Hematopoietic multipotent progenitor cell treated with erythropoietin and hydrocortisone succinate and interleukin-3 and kit ligand, for 4 days (in vitro differentiated cells): ENCODE measurements at regions not wholly inside any gene's neighbourhood (a gene's known extent, or its start where the extent isn't known, plus 50 kb on each side); places are given as distances from the start of the nearest gene placed in this dataset.
"Not testable (repeated sequence)": the region's sequence is repeated elsewhere in the genome, so short reads cannot be mapped to it uniquely, and the experiment has no call there.

Experiments
- DNase-seq: peaks from one replicate; pipeline ENCODE4 v3.0.0-alpha.2; 2015

- no peak for DNase-seq
Observed at GRCh38 chr2:40043641-40044040, 264.6 kb upstream of the THUMPD2 start.

DNA sequence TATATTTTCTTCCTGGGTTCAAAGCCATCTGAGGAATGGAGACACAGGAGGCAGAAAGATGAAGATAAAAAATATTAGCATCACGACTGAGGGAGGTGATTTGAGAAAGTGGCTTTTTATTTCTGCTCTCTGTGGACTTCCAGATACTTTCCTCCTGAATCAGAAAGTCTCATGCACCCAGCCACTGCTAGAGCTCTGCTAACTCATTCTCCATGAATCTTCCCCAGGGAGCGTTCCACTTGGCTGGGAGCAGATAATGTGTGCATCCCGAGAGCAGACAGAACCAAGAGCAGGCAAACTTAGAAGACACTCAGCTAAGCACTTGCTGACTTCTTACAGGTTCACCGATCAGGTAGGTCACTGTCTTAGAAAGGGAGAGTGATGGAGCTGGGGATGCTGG lies 264.1 kb upstream of the THUMPD2 start:
- no peak for DNase-seq

GRCh38 chr2:40041422-40042382 lies 262.6 kb upstream of the THUMPD2 start:
- DNase-seq, result peak; percentile 17

DNA sequence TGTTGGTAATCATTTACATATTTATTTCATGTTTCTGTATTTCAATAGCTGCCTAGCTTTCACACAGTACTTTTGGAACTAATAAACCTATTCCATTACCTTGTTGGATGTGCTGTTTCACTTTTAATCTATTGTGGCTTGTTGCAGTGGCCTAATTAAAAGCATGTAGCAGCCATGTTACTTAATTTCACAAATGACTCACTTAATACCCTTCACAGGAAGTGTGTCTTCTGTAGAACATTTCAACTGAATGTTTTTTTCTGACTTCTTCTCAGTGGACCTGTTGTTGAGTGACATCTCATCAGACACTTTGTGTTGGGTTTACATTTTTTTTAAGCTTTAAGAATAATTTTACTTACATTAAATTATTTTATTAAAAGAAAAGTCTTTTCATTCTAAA lies 260.5 kb upstream of the THUMPD2 start:
- peak; percentile 26 for DNase-seq

DNA sequence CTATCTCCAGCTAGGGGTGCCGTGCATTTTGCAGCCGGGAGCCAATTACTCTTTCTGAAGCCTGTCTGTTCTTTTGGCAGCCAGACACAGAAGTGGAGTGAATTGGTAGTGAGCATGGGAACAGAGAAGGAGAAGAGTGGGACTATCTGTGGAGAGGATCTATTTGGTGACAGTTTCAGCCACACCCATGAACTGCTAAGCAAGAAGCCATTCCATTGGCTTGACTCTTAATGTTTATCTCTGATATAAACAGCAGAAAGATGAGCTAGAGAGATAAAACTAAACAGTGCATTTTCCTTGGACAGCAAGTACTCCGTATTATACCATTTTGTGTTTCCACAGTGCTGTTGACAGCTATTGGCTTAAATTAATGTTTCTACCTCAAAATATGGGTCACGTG lies 259.6 kb upstream of the THUMPD2 start:
- no peak for DNase-seq

GRCh38 chr2:40037303-40037702 lies 258.2 kb upstream of the THUMPD2 start:
- peak; percentile 69 for DNase-seq

DNA sequence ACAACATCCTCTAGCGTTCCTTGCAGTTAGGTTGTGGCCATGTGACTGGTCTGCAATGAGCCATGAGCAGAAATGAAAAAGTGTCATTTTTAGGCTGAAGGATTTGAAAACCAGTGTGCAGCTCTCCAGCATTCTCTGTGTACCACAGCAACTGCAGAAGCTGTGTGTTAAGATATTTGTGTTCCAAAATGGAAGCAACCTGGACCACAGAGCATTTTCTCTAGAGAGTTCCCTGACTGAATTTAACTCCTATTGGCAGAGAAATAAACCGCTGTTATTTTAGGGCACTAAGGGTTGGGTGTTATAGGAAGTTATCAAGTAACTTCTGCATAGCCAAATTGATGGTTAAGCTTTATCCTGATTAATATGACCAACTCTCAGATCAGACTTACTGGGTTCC lies 257.2 kb upstream of the THUMPD2 start:
- no peak for DNase-seq

- no peak for DNase-seq
Observed at GRCh38 chr2:40034801-40035200, 255.7 kb upstream of the THUMPD2 start.

GRCh38 chr2:40034198-40034597 lies 255.1 kb upstream of the THUMPD2 start:
- DNase-seq, result no peak

DNA sequence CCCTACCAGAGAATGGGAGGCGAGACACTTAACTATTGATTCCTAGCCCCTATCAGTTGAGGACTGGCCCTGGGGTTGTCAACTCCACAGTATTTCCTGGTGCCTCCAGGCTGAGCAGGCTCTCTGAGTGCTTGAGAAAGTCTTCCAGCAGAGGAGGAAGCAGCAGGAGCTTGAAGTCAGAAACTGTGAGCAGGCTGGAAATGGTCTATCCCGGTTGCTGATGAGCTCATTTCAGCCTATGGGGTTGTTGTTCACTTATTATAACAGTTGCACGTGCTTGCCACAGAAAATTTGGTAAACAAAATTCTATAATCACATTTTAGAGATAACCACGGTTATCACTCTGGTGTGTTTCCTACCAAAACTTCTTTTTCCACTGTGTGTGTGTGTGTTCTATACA lies 254.7 kb upstream of the THUMPD2 start:
- no peak for DNase-seq

GRCh38 chr2:40032650-40033319 lies 253.7 kb upstream of the THUMPD2 start:
- DNase-seq, result no peak

- no peak for DNase-seq
Observed at GRCh38 chr2:40030456-40030975, 251.5 kb upstream of the THUMPD2 start.

GRCh38 chr2:40028792-40029488 lies 249.9 kb upstream of the THUMPD2 start:
- DNase-seq, result no peak

GRCh38 chr2:40027968-40028367 lies 248.9 kb upstream of the THUMPD2 start:
- no peak for DNase-seq

DNA sequence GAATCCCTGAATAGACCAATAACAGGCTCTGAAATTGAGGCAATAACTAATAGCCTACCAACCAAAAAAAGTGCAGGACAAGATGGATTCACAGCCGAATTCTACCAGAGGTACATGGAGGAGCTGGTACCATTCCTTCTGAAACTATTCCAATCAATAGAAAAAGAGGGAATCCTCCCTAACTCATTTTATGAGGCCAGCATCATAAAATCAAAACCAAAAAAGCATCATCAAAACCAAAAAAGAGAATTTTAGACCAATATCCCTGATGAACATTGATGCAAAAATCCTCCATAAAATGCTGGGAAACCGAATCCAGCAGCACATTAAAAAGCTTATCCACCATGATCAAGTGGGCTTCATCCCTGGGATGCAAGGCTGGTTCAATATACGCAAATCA lies 246.2 kb upstream of the THUMPD2 start:
- DNase-seq, result peak; percentile 7

DNA sequence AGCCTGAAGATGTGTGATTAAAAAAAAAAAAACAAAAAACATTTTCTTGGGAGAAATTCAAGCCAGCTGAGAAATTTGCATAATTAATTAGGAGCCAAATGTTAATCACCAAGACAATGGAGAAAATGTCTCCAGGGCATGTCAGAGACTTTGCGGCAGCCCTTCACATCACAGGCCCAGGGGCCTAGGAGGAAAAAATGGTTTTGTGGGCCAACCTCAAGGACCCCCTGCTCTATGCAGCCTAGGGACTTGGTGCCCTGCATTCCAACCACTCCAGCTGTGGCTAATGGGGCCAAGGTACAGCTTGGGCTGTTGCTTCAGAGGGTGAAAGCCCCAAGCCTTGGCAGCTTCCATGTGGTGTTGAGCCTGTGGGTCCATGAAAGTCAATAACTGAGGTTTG lies 241.9 kb upstream of the THUMPD2 start:
- no peak for DNase-seq

DNA sequence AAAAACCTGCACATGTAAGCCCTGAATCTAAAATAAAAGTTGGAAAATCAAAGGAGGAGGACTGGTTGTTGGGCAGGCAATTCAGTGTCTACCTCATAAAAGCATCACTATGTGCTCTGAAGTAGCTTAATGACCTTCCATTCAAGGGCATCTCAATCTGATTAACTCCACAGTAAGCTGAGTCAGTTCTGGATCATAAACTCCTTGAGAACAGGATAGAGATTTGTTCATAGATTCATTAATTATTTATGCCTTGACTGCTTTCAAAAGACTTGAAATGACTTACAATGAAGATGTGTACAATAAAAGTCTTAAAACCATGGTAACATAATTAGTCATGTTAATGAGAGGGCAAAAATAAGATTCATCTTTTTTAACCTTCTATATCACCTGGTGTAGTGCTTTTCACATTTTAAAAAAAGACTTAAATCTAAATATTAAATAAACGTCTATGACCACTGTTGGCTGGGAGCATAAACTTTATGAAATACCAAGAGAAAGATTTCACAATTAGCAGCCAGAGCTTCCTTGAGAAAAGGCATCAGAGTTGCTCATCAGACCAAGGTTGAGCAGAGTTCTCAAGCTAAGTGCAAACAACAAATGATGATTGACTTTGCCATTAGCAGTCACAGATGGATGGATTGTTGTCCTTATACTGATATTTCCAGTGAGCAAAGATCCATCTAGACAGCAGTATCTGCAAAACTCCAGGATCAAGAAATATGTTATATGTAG lies 237.3 kb upstream of the THUMPD2 start:
- DNase-seq, result no peak

GRCh38 chr2:40013962-40014361 lies 234.9 kb upstream of the THUMPD2 start:
- not testable (repeated sequence) for DNase-seq

DNA sequence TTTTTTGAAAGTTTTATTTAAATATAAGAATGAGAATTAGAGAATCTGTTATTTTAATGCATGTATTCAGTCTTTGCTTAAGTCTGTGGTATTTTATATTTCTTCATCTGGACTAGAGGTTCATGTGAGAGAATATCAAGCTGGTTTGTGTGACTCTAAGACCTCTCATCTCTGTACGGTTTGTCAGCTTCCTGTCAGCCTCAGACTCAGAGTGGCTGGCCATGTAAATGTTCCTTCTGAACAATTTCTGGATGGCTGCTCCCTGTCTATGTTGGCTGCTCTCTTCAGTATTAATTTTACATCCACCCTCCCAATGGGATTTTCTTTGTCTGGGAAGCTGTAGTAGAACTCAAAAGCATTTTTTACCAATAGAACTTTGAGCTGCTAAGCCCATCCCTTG lies 225.3 kb upstream of the THUMPD2 start:
- DNase-seq, result no peak

DNA sequence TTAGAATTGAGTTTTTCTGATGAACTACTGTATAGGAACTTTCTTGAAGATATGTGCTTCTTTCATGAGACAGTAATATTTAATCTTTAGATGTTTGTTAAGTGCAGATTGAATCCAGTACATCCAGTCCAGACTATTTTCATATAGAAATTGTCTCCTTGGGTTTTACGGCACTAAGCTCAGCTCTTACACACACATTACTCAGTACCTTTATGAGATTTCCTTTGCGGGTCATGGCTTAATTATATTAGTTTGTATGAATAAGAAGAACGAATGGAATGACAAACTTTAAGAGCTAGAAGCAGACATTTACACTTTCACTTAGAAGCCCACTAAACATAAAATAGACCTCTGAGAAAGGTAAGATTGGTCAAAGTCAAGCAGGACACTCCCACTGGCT lies 223.3 kb upstream of the THUMPD2 start:
- DNase-seq, result no peak

DNA sequence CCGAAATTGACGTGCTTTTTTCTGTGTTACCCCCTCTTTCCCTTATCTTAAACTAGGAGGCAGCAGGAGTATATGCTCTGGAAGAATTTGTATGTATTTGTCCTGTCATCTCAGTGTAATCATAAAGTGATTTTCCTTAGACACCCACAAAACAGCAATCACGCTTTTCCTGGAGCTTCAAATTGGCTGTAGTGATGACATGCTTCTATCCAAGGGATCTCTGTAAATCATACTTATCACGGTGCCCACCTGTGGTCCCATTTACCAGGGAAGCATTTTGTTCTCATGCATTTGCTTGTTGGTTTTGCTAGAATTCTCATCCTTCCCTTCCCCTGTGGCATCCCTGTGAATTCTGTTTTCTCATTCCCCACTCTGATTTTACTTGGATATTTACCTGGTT lies 220.8 kb upstream of the THUMPD2 start:
- DNase-seq, result no peak

DNA sequence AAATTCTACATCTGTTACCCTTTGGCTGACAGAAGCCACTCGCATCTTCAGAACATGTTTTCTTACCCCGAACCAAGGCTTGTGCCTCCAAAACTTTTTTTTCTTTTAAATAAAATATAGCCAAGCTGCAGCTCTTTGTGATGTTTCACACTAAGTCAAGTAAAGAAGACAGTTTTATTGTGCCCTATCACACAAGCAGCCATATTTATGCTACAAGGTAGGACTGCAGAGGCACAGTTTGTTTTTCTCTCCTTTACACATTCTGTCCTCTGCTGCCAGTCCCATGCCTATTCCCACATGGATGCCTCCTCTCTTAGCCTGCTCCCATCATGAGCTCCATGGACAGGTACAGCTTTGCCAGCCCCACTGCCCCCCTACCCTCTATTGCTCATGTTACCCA lies 219.6 kb upstream of the THUMPD2 start:
- DNase-seq, result no peak

GRCh38 chr2:39996653-39997080 lies 217.6 kb upstream of the THUMPD2 start:
- peak; percentile 9 for DNase-seq
